Endothelial cell of umbilical vein (primary cell): ENCODE measurements at regions not wholly inside any gene's neighbourhood (a gene's known extent, or its start where the extent isn't known, plus 50 kb on each side); places are given as distances from the start of the nearest gene placed in this dataset.
"Not testable (repeated sequence)": the region's sequence is repeated elsewhere in the genome, so short reads cannot be mapped to it uniquely, and the experiment has no call there.

Experiments
- BruUV-seq: library from RNA; stranded (reverse); fragments of 400-500 nt; replicated peaks from 2 replicates; lab custom pipeline; 2021; lab: Mats Ljungman, UMichigan
- CTCF ChIA-PET: fragments of 300-600, 350-600 bp; sonication (Branson Sonifier 250); formaldehyde crosslinking; loops from one replicate; lab custom pipeline; 2021; ENCODE audit warnings: antibody characterized with exemption, inconsistent platforms; lab: Charles Lee
- POLR2A ChIA-PET: fragments of 300-600, 350-600 bp; sonication (Branson Sonifier 250); formaldehyde crosslinking; loops from one replicate; lab custom pipeline; 2021; ENCODE audit warnings: antibody characterized with exemption, inconsistent platforms; lab: Charles Lee
- DNase-seq: peaks from one replicate; pipeline ENCODE4 v3.0.0-alpha.2; 2011; ENCODE audit warnings: low read depth, low spot score
- FAIRE-seq: peaks from 2 replicates; lab custom pipeline; 2011; peaks lifted over from hg19 to GRCh38; lab: Jason Lieb, UNC
- H2AFZ ChIP-seq: 2 replicates; pipeline ENCODE4 v1.6.0; 2012; ENCODE audit warnings: low read depth, low read length, control low read depth, inconsistent platforms
- H3K27ac ChIP-seq: 2 replicates; pipeline ENCODE4 v1.5.1; 2011; ENCODE audit warnings: low read depth, mild to moderate bottlenecking, control low read depth, low read length, moderate library complexity; ENCODE audit not compliant: insufficient read depth
- H3K27me3 ChIP-seq, 2 experiments: 2 replicates each; pipeline versions ENCODE4 v1.6.0 to v1.6.1; 2011; ENCODE audit warnings: low read length in 2 of 2, mixed read lengths in 1 of 2; ENCODE audit not compliant: control insufficient read depth in 2 of 2, insufficient read depth in 2 of 2
- H3K36me3 ChIP-seq, 2 experiments: 2 replicates in 1 of 2; 3 replicates in 1 of 2; pipeline ENCODE4 v1.5.1; 2011; ENCODE audit warnings: low read length in 2 of 2, mild to moderate bottlenecking in 1 of 2, moderate library complexity in 1 of 2; ENCODE audit not compliant: control insufficient read depth in 2 of 2, insufficient read depth in 2 of 2; ENCODE audit errors: extremely low read depth in 1 of 2
- H3K4me1 ChIP-seq: 3 replicates; pipeline ENCODE4 v1.5.1; 2011; ENCODE audit warnings: mild to moderate bottlenecking, low read length; ENCODE audit not compliant: control insufficient read depth, insufficient read depth; ENCODE audit errors: extremely low read depth
- H3K4me2 ChIP-seq: 2 replicates; pipeline ENCODE4 v1.6.1; 2011; ENCODE audit warnings: low read length, control low read depth, mixed read lengths; ENCODE audit not compliant: insufficient read depth
- H3K4me3 ChIP-seq, 3 experiments: fragments of 200-600 bp in 1 of 3; sonication (generic), shearing (Covaris generic) in 1 of 3; replicated peaks in 1 of 3; 2 replicates each; pipeline ENCODE4 v1.5.1; 2011 to 2016; ENCODE audit warnings: control low read depth in 3 of 3, low read length in 3 of 3, mild to moderate bottlenecking in 2 of 3, inconsistent platforms in 1 of 3, low read depth in 1 of 3, moderate library complexity in 1 of 3; ENCODE audit not compliant: insufficient read depth in 1 of 3
- H3K79me2 ChIP-seq: 2 replicates; pipeline ENCODE4 v1.6.0; 2012; ENCODE audit warnings: low read length, inconsistent platforms; ENCODE audit not compliant: control insufficient read depth, insufficient read depth
- H3K9ac ChIP-seq: replicated peaks from 2 replicates; pipeline ENCODE3; 2011; ENCODE audit warnings: low read length, control low read depth; ENCODE audit not compliant: insufficient read depth; ENCODE audit errors: extremely low read depth
- H3K9me1 ChIP-seq: replicated peaks from 3 replicates; pipeline ENCODE4 v1.6.0; 2011; ENCODE audit warnings: mild to moderate bottlenecking, low read length; ENCODE audit not compliant: control insufficient read depth, insufficient read depth; ENCODE audit errors: extremely low read depth
- H3K9me3 ChIP-seq: replicated peaks from 2 replicates; pipeline ENCODE4 v1.5.1; 2012; ENCODE audit warnings: low read length, inconsistent platforms; ENCODE audit not compliant: control insufficient read depth, insufficient read depth
- H4K20me1 ChIP-seq: replicated peaks from 2 replicates; pipeline ENCODE3; 2011; ENCODE audit warnings: mild to moderate bottlenecking, low read length; ENCODE audit not compliant: control insufficient read depth, insufficient read depth; ENCODE audit errors: extremely low read depth
- CTCF ChIP-seq, 2 donors: IDR thresholded peaks; 1 replicate in 1 of 2; 2 replicates in 1 of 2; pipeline ENCODE4 v1.5.1; 2011; ENCODE audit warnings: low read length in 2 of 2, mild to moderate bottlenecking in 2 of 2, moderate library complexity in 2 of 2, control low read depth in 1 of 2, inconsistent platforms in 1 of 2, low read depth in 1 of 2; ENCODE audit not compliant: insufficient read depth in 1 of 2; ENCODE audit errors: extremely low read depth in 1 of 2
- EZH2 ChIP-seq: IDR thresholded peaks from 2 replicates; pipeline ENCODE4 v1.6.1; 2012; ENCODE audit warnings: borderline replicate concordance, low read depth, mild to moderate bottlenecking, moderate library complexity, low read length, inconsistent platforms; ENCODE audit not compliant: severe bottlenecking
- FOS ChIP-seq: IDR thresholded peaks from 2 replicates; pipeline ENCODE4 v1.6.1; 2011; ENCODE audit warnings: mild to moderate bottlenecking, low read length, moderate library complexity, borderline replicate concordance; ENCODE audit not compliant: insufficient read depth
- GATA2 ChIP-seq: IDR thresholded peaks from 2 replicates; pipeline ENCODE4 v1.7.0; 2011; ENCODE audit warnings: low read depth, mild to moderate bottlenecking, moderate library complexity, mixed read lengths, low read length; ENCODE audit not compliant: insufficient read length, insufficient read depth
- JUN ChIP-seq: IDR thresholded peaks from 2 replicates; pipeline ENCODE4 v1.6.1; 2011; ENCODE audit warnings: borderline replicate concordance, low read depth; ENCODE audit not compliant: insufficient read length, insufficient read depth
- MAX ChIP-seq: IDR thresholded peaks from 2 replicates; pipeline ENCODE4 v1.6.1; 2011; ENCODE audit not compliant: insufficient read depth, insufficient read length
- MYC ChIP-seq: IDR thresholded peaks from one replicate; pipeline ENCODE4 v1.6.1; 2011; ENCODE audit warnings: mild to moderate bottlenecking, low read depth, low read length
- POLR2A ChIP-seq: IDR thresholded peaks from 2 replicates; pipeline ENCODE4 v1.6.1; 2012; ENCODE audit warnings: low read depth, mild to moderate bottlenecking, control low read depth, low read length
- POLR2AphosphoS5 ChIP-seq: IDR thresholded peaks from 2 replicates; pipeline ENCODE4 v1.6.1; 2012; ENCODE audit warnings: low read depth, mild to moderate bottlenecking, control low read depth, low read length, moderate library complexity; ENCODE audit not compliant: insufficient read depth
- dilution Hi-C: fragments of 300-500 bp; cut with MboI; formaldehyde crosslinking; loops from one replicate; pipeline ENCODE4 v1.15.0; 2019; ENCODE audit warnings: low sequenced_read_pairs; ENCODE audit not compliant: extremely low pct_ligation_motif_present
- intact Hi-C: fragments of 100-400 bp; cut with micrococcal nuclease; formaldehyde crosslinking; loops from one replicate; pipeline ENCODE4 v1.10.0; 2022

GRCh38 chr13:96925477-96925876 lies 68.8 kb downstream of the OXGR1 start:
- no peaks in the 10 kb centered on the region for H3K79me2 ChIP-seq
- H3K27me3 ChIP-seq = no peaks in the 10 kb centered on the region
- H2AFZ ChIP-seq = no peak overlapping the region
- ChIA-PET POLR2A (no interaction called here), CTCF (interaction anchor here (1.0 kb wide), 1 partner anchor 33 kb away, joined by 3 read pairs; no protein-coding TSS in a partner anchor)
- H3K36me3 ChIP-seq = no peaks in the 10 kb centered on the region
- no peaks in the 10 kb centered on the region for H3K4me1 ChIP-seq
- H3K9me3 ChIP-seq = no peaks in the 10 kb centered on the region
- dilution Hi-C loops = no loop called here
- TF ChIP-seq POLR2AphosphoS5 = no peak
- no peak for TF ChIP-seq MAX
- no peak for TF ChIP-seq POLR2A
- TF ChIP-seq JUN = no peak
- no peak for TF ChIP-seq EZH2
- no peak for TF ChIP-seq CTCF (IDR thresholded peaks at IDR 0.05; ENCODE audit: extremely low read depth in 1 of 2, insufficient read depth in 1 of 2, low read depth in 1 of 2, low read length in 2 of 2)
- no peak for TF ChIP-seq FOS
- no peak for TF ChIP-seq MYC
- TF ChIP-seq GATA2 = no peak
- intact Hi-C loops = no loop called here
- no TSS peak for BruUV-seq
- DNase-seq (no peak), FAIRE-seq (no peak)
- no peak overlapping the region for H3K4me2 ChIP-seq
- no peak overlapping the region for H3K9ac ChIP-seq
- H3K27ac ChIP-seq = no peak overlapping the region
- no peak overlapping the region for H3K4me3 ChIP-seq
- no peaks in the 10 kb centered on the region for H4K20me1 ChIP-seq
- H3K9me1 ChIP-seq = no peaks in the 10 kb centered on the region

- H3K27me3 ChIP-seq, H3K79me2 ChIP-seq, H3K9me1 ChIP-seq, DNase-seq, dilution Hi-C loops, BruUV-seq, H3K27ac ChIP-seq, H3K9me3 ChIP-seq, H3K4me3 ChIP-seq, FAIRE-seq, H3K36me3 ChIP-seq, POLR2A ChIA-PET, intact Hi-C loops, H2AFZ ChIP-seq, H3K4me2 ChIP-seq, H3K4me1 ChIP-seq, H4K20me1 ChIP-seq, H3K9ac ChIP-seq: not testable (repeated sequence)
- CTCF ChIA-PET = interaction anchor here (0.6 kb wide), 1 partner anchor 49 kb away, joined by 3 read pairs; no protein-coding TSS in a partner anchor
These were observed 75.2 kb downstream of the OXGR1 start for GRCh38 chr13:96918861-96919631.
